CD4-positive, alpha-beta T cell treated with Interleukin-10 for 1 hour (primary cell): ENCODE measurements at regions not wholly inside any gene's neighbourhood (a gene's known extent, or its start where the extent isn't known, plus 50 kb on each side); places are given as distances from the start of the nearest gene placed in this dataset.
"Not testable (repeated sequence)": the region's sequence is repeated elsewhere in the genome, so short reads cannot be mapped to it uniquely, and the experiment has no call there.

Source experiments
- DNase-seq: peaks from one replicate; pipeline ENCODE4 v3.0.0-alpha.2; 2020

- no peak for DNase-seq
Observed at GRCh38 chr1:219071209-219071608, 102.5 kb upstream of the LYPLAL1 start.

- no peak for DNase-seq
Observed at GRCh38 chr1:219072329-219072728, 101.3 kb upstream of the LYPLAL1 start.

DNA sequence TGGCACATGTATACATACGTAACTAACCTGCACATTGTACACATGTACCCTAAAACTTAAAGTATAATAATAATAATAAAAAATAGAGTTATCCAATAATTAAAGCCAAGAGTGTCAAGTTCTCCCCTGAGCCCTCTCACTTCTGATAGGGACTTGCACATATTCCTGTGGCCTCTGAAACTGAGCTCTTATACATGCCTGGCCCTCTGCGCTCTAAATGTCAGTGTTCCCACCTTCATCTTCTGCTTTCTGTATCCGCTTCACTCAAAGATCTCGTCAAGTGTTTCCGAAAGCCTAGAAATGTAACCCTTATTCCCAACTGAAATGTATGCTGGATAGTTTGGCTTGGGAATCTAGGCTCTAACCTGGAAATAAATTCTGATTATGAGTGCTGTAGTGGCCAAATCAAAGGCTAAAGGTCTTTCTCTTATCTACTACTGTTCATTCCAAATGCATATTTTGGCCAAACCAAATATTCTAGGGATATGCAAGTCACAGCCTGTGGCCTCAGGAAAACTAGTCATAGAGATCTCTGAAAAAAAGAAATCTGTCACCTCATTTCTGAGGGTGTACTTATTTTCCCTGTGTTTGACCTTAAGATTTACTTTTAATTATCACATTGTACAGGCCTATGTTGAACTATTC is 99.5 kb upstream of the LYPLAL1 start:
- DNase-seq = no peak

- no peak for DNase-seq
Observed at GRCh38 chr1:219075121-219075879, 98.4 kb upstream of the LYPLAL1 start.

- DNase-seq = no peak
Observed at GRCh38 chr1:219076326-219076937, 97.2 kb upstream of the LYPLAL1 start.

- DNase-seq = not testable (repeated sequence)
Observed at GRCh38 chr1:219077767-219078166, 95.9 kb upstream of the LYPLAL1 start.

- DNase-seq = no peak
Observed at GRCh38 chr1:219081943-219082925, 91.4 kb upstream of the LYPLAL1 start.

- no peak for DNase-seq
Observed at GRCh38 chr1:219083631-219084030, 90.0 kb upstream of the LYPLAL1 start.

DNA sequence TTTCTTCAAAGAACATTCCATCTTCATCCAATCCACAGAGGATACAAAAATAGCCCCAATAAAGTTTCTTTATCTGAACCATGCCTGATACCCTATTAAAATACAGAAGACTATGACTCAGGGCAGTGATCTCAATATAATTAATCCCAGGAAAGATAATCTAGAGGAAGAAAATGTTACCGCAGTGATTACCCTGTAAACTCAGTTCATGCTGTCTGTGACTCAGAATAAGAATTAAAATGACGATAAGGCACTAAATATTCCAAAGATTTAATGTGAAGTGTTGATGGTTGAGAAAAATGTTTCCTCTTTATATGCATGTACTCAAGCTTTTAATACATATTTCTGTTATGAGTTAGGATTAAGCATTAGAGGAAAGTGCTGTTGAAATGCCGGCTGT is 88.6 kb upstream of the LYPLAL1 start:
- DNase-seq = no peak

DNA sequence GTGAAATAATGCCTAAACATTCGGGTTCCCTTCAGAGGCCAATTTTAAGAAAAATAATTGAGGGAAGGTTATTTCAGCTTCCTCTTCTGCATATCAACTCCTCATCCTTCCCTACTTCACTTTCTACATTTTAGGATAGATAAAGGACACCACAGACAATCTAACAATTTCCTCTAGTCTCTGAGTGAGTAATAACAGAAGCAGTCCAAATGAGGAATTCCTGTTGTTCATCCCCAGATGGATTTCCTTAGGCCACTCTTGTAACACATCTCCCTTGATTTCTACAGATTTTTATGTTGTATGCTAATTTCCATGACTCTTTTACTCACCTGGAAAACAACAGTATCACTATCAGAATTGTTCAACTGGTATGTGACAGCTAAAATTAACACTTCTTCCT is 87.7 kb upstream of the LYPLAL1 start:
- no peak for DNase-seq

- DNase-seq = no peak
Observed at GRCh38 chr1:219086956-219087469, 86.7 kb upstream of the LYPLAL1 start.

- DNase-seq = peak; percentile 5
Observed at GRCh38 chr1:219088778-219089557, 84.7 kb upstream of the LYPLAL1 start.

DNA sequence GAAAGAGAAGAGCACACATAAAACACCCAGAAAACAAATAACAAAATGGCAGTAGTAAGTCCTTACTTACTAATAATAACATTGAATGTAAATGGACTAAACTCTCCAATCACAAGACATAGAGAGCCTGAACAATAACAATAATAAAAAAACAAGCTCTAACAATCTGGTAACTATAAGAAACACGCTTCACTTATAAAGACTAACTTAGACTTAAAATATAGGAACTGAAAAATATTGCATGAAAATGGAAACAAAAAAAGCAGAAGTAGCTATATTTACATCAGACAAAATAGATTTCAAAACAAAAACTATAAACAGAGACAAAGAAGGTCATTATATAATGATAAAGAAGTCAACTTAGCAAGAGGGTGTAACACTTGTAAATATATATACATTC is 83.1 kb upstream of the LYPLAL1 start:
- DNase-seq = no peak

GRCh38 chr1:219092206-219092605 is 81.5 kb upstream of the LYPLAL1 start:
- DNase-seq = no peak

- DNase-seq = no peak
Observed at GRCh38 chr1:219099307-219099706, 74.4 kb upstream of the LYPLAL1 start.

- no peak for DNase-seq
Observed at GRCh38 chr1:219100059-219100458, 73.6 kb upstream of the LYPLAL1 start.

GRCh38 chr1:219102466-219102865 is 71.2 kb upstream of the LYPLAL1 start:
- not testable (repeated sequence) for DNase-seq

- DNase-seq = no peak
Observed at GRCh38 chr1:219105893-219106292, 67.8 kb upstream of the LYPLAL1 start.

- DNase-seq = no peak
Observed at GRCh38 chr1:219109424-219110018, 64.2 kb upstream of the LYPLAL1 start.

- DNase-seq = no peak
Observed at GRCh38 chr1:219113261-219113660, 60.4 kb upstream of the LYPLAL1 start.

DNA sequence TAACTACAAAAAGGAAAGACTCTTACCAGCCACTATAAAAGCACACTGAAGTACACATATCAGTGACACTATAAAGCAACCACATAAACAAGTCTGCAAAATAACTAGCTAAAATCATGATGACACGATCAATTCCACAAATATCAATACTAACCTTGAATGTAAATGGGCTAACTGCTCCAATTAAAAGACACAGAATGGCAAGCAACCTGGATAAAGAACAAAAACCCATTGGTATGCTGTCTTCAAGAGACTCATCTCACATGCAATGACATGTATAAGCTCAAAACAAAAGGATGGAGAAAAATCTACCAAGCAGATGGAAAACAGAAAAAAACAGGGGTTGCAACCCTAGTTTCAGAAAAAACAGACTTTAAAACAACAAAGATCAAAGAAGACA is 59.7 kb upstream of the LYPLAL1 start:
- DNase-seq = no peak
